Peyer's patch (tissue), 4 donors: ENCODE measurements at regions not wholly inside any gene's neighbourhood (a gene's known extent, or its start where the extent isn't known, plus 50 kb on each side); places are given as distances from the start of the nearest gene placed in this dataset.

Source experiments
- POLR2A ChIP-seq, 2 donors: fragments of 450-650 bp; IDR thresholded peaks; one replicate each; pipeline ENCODE4 v1.5.1; 2017; ENCODE audit warnings: antibody characterized with exemption in 2 of 2, mild to moderate bottlenecking in 2 of 2, moderate library complexity in 2 of 2
- TF ChIP-seq, protein P1 (sequence below), 6 experiments: fragments of 450-650 bp in 4 of 6; fragments of 200-600 bp in 2 of 6; sonication (generic) in 1 of 6; IDR thresholded peaks; one replicate each; pipeline ENCODE4 v1.5.1; 2017 to 2019; ENCODE audit warnings: antibody characterized with exemption in 6 of 6, mild to moderate bottlenecking in 3 of 6, moderate library complexity in 1 of 6

GRCh38 chr20:39623584-39624234 lies 661.6 kb downstream of the DHX35 start:
- TF ChIP-seq, protein P1, sequence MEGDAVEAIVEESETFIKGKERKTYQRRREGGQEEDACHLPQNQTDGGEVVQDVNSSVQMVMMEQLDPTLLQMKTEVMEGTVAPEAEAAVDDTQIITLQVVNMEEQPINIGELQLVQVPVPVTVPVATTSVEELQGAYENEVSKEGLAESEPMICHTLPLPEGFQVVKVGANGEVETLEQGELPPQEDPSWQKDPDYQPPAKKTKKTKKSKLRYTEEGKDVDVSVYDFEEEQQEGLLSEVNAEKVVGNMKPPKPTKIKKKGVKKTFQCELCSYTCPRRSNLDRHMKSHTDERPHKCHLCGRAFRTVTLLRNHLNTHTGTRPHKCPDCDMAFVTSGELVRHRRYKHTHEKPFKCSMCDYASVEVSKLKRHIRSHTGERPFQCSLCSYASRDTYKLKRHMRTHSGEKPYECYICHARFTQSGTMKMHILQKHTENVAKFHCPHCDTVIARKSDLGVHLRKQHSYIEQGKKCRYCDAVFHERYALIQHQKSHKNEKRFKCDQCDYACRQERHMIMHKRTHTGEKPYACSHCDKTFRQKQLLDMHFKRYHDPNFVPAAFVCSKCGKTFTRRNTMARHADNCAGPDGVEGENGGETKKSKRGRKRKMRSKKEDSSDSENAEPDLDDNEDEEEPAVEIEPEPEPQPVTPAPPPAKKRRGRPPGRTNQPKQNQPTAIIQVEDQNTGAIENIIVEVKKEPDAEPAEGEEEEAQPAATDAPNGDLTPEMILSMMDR (IDR thresholded peaks at IDR 0.05): no peak
- no peak for TF ChIP-seq POLR2A (IDR thresholded peaks at IDR 0.05)
